KG1 (cell line): ENCODE measurements at regions not wholly inside any gene's neighbourhood (a gene's known extent, or its start where the extent isn't known, plus 50 kb on each side); places are given as distances from the start of the nearest gene placed in this dataset.

Experiments
- DNase-seq: peaks from one replicate; lab custom pipeline; 2025; lab: John Stamatoyannopoulos, UW

GRCh38 chr5:56513141-56513540 is 280.0 kb upstream of the ANKRD55 start:
- DNase-seq = no peak

- DNase-seq = no peak
Measured at GRCh38 chr5:56512313-56512996, 279.3 kb upstream of the ANKRD55 start.

- no peak for DNase-seq
Measured at GRCh38 chr5:56511326-56511841, 278.3 kb upstream of the ANKRD55 start.

GRCh38 chr5:56508249-56508648 is 275.1 kb upstream of the ANKRD55 start:
- DNase-seq = no peak

GRCh38 chr5:56507351-56507930 is 274.3 kb upstream of the ANKRD55 start:
- DNase-seq = no peak

- DNase-seq = no peak
Measured at GRCh38 chr5:56506211-56506965, 273.3 kb upstream of the ANKRD55 start.

- DNase-seq = no peak
Measured at GRCh38 chr5:56503929-56504328, 270.8 kb upstream of the ANKRD55 start.

- DNase-seq = no peak
Measured at GRCh38 chr5:56501781-56502557, 268.8 kb upstream of the ANKRD55 start.

- no peak for DNase-seq
Measured at GRCh38 chr5:56499901-56500300, 266.8 kb upstream of the ANKRD55 start.

- no peak for DNase-seq
Measured at GRCh38 chr5:56499491-56499890, 266.4 kb upstream of the ANKRD55 start.

GRCh38 chr5:56498759-56499395 is 265.7 kb upstream of the ANKRD55 start:
- DNase-seq = no peak

GRCh38 chr5:56496581-56497063 is 263.5 kb upstream of the ANKRD55 start:
- no peak for DNase-seq

GRCh38 chr5:56494300-56494731 is 261.2 kb upstream of the ANKRD55 start:
- DNase-seq = no peak

GRCh38 chr5:56493766-56494165 is 260.6 kb upstream of the ANKRD55 start:
- no peak for DNase-seq

GRCh38 chr5:56493308-56493707 is 260.2 kb upstream of the ANKRD55 start:
- DNase-seq = no peak

GRCh38 chr5:56492812-56493211 is 259.7 kb upstream of the ANKRD55 start:
- DNase-seq = no peak

- no peak for DNase-seq
Measured at GRCh38 chr5:56490971-56491468, 257.9 kb upstream of the ANKRD55 start.

- no peak for DNase-seq
Measured at GRCh38 chr5:56489272-56489671, 256.1 kb upstream of the ANKRD55 start.

- no peak for DNase-seq
Measured at GRCh38 chr5:56487528-56488115, 254.5 kb upstream of the ANKRD55 start.

- no peak for DNase-seq
Measured at GRCh38 chr5:56482363-56482762, 249.2 kb upstream of the ANKRD55 start.
